B cell (primary cell): ENCODE measurements at regions not wholly inside any gene's neighbourhood (a gene's known extent, or its start where the extent isn't known, plus 50 kb on each side); places are given as distances from the start of the nearest gene placed in this dataset.

Source experiments
- ATAC-seq: fragments of 200-7000 bp; cut with Tn5 transposase; one replicate; pipeline ENCODE4 v1.10.0; 2021; ENCODE audit warnings: low read depth, mild to moderate bottlenecking, moderate number of reproducible peaks, moderate library complexity
- CTCF ChIA-PET: fragments of 350-600 bp; sonication (Branson Sonifier 250); formaldehyde crosslinking; loops from one replicate; lab custom pipeline; 2021; ENCODE audit warnings: antibody characterized with exemption, inconsistent platforms; lab: Charles Lee
- POLR2A ChIA-PET: fragments of 350-600 bp; sonication (Branson Sonifier 250); formaldehyde crosslinking; loops from one replicate; lab custom pipeline; 2021; ENCODE audit warnings: antibody characterized with exemption; lab: Charles Lee
- DNase-seq: peaks from one replicate; pipeline ENCODE4 v3.0.0; 2013
- H2AFZ ChIP-seq: 2 replicates; pipeline ENCODE4 v1.6.1; 2012; ENCODE audit warnings: mild to moderate bottlenecking, low read depth, low read length; ENCODE audit not compliant: insufficient read depth, poor library complexity, severe bottlenecking
- H3K27ac ChIP-seq, 2 donors: 1 replicate in 1 of 2; 2 replicates in 1 of 2; pipeline ENCODE4 v1.5.1; 2012 to 2013; ENCODE audit warnings: low read length in 2 of 2, mild to moderate bottlenecking in 2 of 2, moderate library complexity in 1 of 2
- H3K27me3 ChIP-seq, 4 experiments: fragments of 200-600 bp in 1 of 4; sonication (generic) in 1 of 4; replicated peaks in 1 of 4; 1 replicate in 2 of 4; 2 replicates in 2 of 4; pipeline versions ENCODE4 v1.6.1 to v1.7.0; 2013 to 2016; ENCODE audit warnings: low read length in 3 of 4, mild to moderate bottlenecking in 2 of 4, mixed read lengths in 1 of 4, moderate library complexity in 1 of 4; ENCODE audit not compliant: insufficient read depth in 4 of 4, control insufficient read depth in 3 of 4; ENCODE audit errors: control extremely low read depth in 1 of 4
- H3K36me3 ChIP-seq, 2 experiments: replicated peaks in 1 of 2; 1 replicate in 1 of 2; 2 replicates in 1 of 2; pipeline versions ENCODE4 v1.6.1 to v1.7.1; 2013; ENCODE audit warnings: low read length in 1 of 2; ENCODE audit not compliant: insufficient read depth in 2 of 2, control insufficient read depth in 1 of 2; ENCODE audit errors: control extremely low read depth in 1 of 2, extremely low read depth in 1 of 2
- H3K4me1 ChIP-seq, 2 donors: fragments of 200-600 bp in 1 of 2; sonication (generic) in 1 of 2; 1 replicate in 1 of 2; 2 replicates in 1 of 2; pipeline versions ENCODE4 v1.5.1 to v1.6.1; 2013 to 2017; ENCODE audit warnings: low read length in 2 of 2; ENCODE audit not compliant: control insufficient read depth in 2 of 2, insufficient read depth in 2 of 2
- H3K4me2 ChIP-seq: replicated peaks from 2 replicates; pipeline ENCODE3; 2012; ENCODE audit warnings: mild to moderate bottlenecking, low read depth, low read length; ENCODE audit not compliant: poor library complexity, severe bottlenecking
- H3K4me3 ChIP-seq, 5 experiments: fragments of 200-600 bp in 1 of 5; sonication (generic) in 1 of 5; 1 replicate in 3 of 5; 2 replicates in 2 of 5; pipeline versions ENCODE4 v1.5.1 to v1.7.0; 2011 to 2016; ENCODE audit warnings: low read length in 4 of 5, mild to moderate bottlenecking in 4 of 5, low read depth in 2 of 5, control low read depth in 1 of 5, moderate library complexity in 1 of 5; ENCODE audit not compliant: insufficient read depth in 1 of 5; ENCODE audit errors: control extremely low read depth in 1 of 5, extremely low read depth in 1 of 5
- H3K79me2 ChIP-seq: fragments of 200-600 bp; sonication (generic); one replicate; pipeline ENCODE4 v1.6.0; 2016; ENCODE audit warnings: low read length; ENCODE audit not compliant: control insufficient read depth, insufficient read depth
- H3K9ac ChIP-seq: fragments of 200-600 bp; sonication (generic); 2 replicates; pipeline ENCODE4 v1.6.1; 2017; ENCODE audit warnings: mild to moderate bottlenecking, low read length, moderate library complexity
- H3K9me3 ChIP-seq, 3 donors: one replicate each; pipeline versions ENCODE4 v1.6.1 to v1.7.1; 2013; ENCODE audit warnings: low read length in 2 of 3; ENCODE audit not compliant: control insufficient read depth in 2 of 3, insufficient read depth in 1 of 3; ENCODE audit errors: control extremely low read depth in 1 of 3
- H4K20me1 ChIP-seq: 2 replicates; pipeline ENCODE4 v1.6.0; 2012; ENCODE audit warnings: mild to moderate bottlenecking, low read length; ENCODE audit not compliant: insufficient read depth, control insufficient read depth, poor library complexity, severe bottlenecking
- H3K27ac Mint-ChIP-seq: one replicate; pipeline ENCODE4 v1.8.0; 2021; ENCODE audit warnings: mixed read lengths
- H3K27me3 Mint-ChIP-seq: one replicate; pipeline ENCODE4 v1.8.0; 2021; ENCODE audit warnings: mixed read lengths
- H3K4me1 Mint-ChIP-seq: one replicate; pipeline ENCODE4 v1.8.0; 2021; ENCODE audit warnings: mixed read lengths
- H3K4me3 Mint-ChIP-seq: one replicate; pipeline ENCODE4 v1.8.0; 2021; ENCODE audit warnings: mixed read lengths
- H3K9me3 Mint-ChIP-seq: one replicate; pipeline ENCODE4 v1.8.0; 2022; ENCODE audit warnings: mixed read lengths; ENCODE audit not compliant: insufficient read depth
- CTCF ChIP-seq: fragments of 200-600 bp; IDR thresholded peaks from one replicate; pipeline ENCODE4 v1.8.0; 2022; ENCODE audit warnings: antibody characterized with exemption, mild to moderate bottlenecking
- EZH2 ChIP-seq: IDR thresholded peaks from 2 replicates; pipeline ENCODE4 v1.6.1; 2012; ENCODE audit warnings: borderline replicate concordance, low read depth, mild to moderate bottlenecking, moderate library complexity, low read length; ENCODE audit not compliant: insufficient read depth, poor library complexity, severe bottlenecking
- WGBS: methylation state at CpG from one replicate; pipeline ENCODE4 v1.1.5; 2013; ENCODE audit warnings: missing lambda C conversion rate; ENCODE audit not compliant: insufficient coverage; 5-methylcytosine and 5-hydroxymethylcytosine counted together
- intact Hi-C: fragments of 100-400 bp; cut with micrococcal nuclease; formaldehyde crosslinking; loops from one replicate; pipeline ENCODE4 v1.10.0; 2022

GRCh38 chr10:124179308-124180043 lies 86.1 kb upstream of the CHST15 start:
- TF ChIP-seq CTCF: no peak
- no peak for TF ChIP-seq EZH2
- Mint-ChIP-seq H3K27me3 (no peaks in the 10 kb centered on the region), H3K9me3 (no peaks in the 10 kb centered on the region), H3K27ac (no peak overlapping the region), H3K4me1 (peaks cover 8% of the 10 kb centered on the region), H3K4me3 (no peak overlapping the region)
- Histone ChIP-seq H3K27ac (no peak overlapping the region), H4K20me1 (no peaks in the 10 kb centered on the region), H3K4me1 (peaks cover 8 to 14% of the 10 kb centered on the region in 2 donors), H2AFZ (no peak overlapping the region), H3K9ac (no peak overlapping the region), H3K27me3 (no peaks in the 10 kb centered on the region), H3K79me2 (no peaks in the 10 kb centered on the region), H3K9me3 (no peaks in the 10 kb centered on the region), H3K4me2 (no peak overlapping the region), H3K4me3 (no peak overlapping the region), H3K36me3 (no peaks in the 10 kb centered on the region)
- DNase-seq (no peak), ATAC-seq (no peak)
- 90% methylated on average over 2 of the region's 3 CpGs for WGBS
- intact Hi-C loops: no loop called here
- ChIA-PET POLR2A (no interaction called here), CTCF (interaction anchor here (0.6 kb wide), 1 partner anchor 639 kb away, joined by 3 read pairs; no protein-coding TSS in a partner anchor)

- Mint-ChIP-seq H3K9me3 (no peaks in the 10 kb centered on the region), H3K4me3 (no peak overlapping the region), H3K27me3 (no peaks in the 10 kb centered on the region), H3K27ac (no peak overlapping the region), H3K4me1 (peaks cover 8% of the 10 kb centered on the region)
- Histone ChIP-seq H3K4me2 (no peak overlapping the region), H3K9ac (no peak overlapping the region), H2AFZ (no peak overlapping the region), H3K9me3 (peaks cover 0 to 5% (median 0%) of the 10 kb centered on the region in 3 donors), H3K79me2 (no peaks in the 10 kb centered on the region), H3K4me3 (no peak overlapping the region), H3K27me3 (no peaks in the 10 kb centered on the region), H3K27ac (no peak overlapping the region), H3K36me3 (no peaks in the 10 kb centered on the region), H4K20me1 (no peaks in the 10 kb centered on the region), H3K4me1 (peaks cover 8 to 14% of the 10 kb centered on the region in 2 donors)
- ATAC-seq (no peak), DNase-seq (no peak)
- CTCF ChIA-PET: no interaction called here
- TF ChIP-seq CTCF (no peak), EZH2 (no peak)
- 86% methylated on average over 5 of the region's 5 CpGs for WGBS
- POLR2A ChIA-PET: no interaction called here
- intact Hi-C loops: no loop called here
These were observed 83.8 kb upstream of the CHST15 start for GRCh38 chr10:124177180-124177518.
